Mesendoderm (in vitro differentiated cells): ENCODE measurements at regions not wholly inside any gene's neighbourhood (a gene's known extent, or its start where the extent isn't known, plus 50 kb on each side); places are given as distances from the start of the nearest gene placed in this dataset.

Source experiments
- DNase-seq: peaks from one replicate; pipeline ENCODE4 v3.0.0; 2013
- H2AK5ac ChIP-seq: 2 replicates; pipeline ENCODE4 v1.6.1; 2013; ENCODE audit warnings: low read length, inconsistent platforms
- H2BK120ac ChIP-seq: 2 replicates; pipeline ENCODE4 v1.6.1; 2013; ENCODE audit warnings: low read depth, mild to moderate bottlenecking, low read length, moderate library complexity, mixed read lengths
- H2BK15ac ChIP-seq: replicated peaks from 2 replicates; pipeline ENCODE4 v1.6.1; 2013; ENCODE audit warnings: low read depth, mild to moderate bottlenecking, moderate library complexity
- H2BK5ac ChIP-seq: 2 replicates; pipeline ENCODE4 v1.6.1; 2013; ENCODE audit warnings: low read length, inconsistent platforms
- H3K18ac ChIP-seq: 2 replicates; pipeline ENCODE4 v1.6.1; 2013; ENCODE audit warnings: mild to moderate bottlenecking, low read length, mixed read lengths
- H3K23ac ChIP-seq: one replicate; pipeline ENCODE4 v1.6.1; 2013; ENCODE audit warnings: low read length
- H3K27ac ChIP-seq: 2 replicates; pipeline ENCODE4 v1.5.1; 2013; ENCODE audit warnings: low read depth, mild to moderate bottlenecking, inconsistent platforms, low read length, moderate library complexity
- H3K27me3 ChIP-seq: 2 replicates; pipeline ENCODE4 v1.6.1; 2013; ENCODE audit warnings: low read length, control low read depth, mild to moderate bottlenecking, inconsistent platforms; ENCODE audit not compliant: insufficient read depth, poor library complexity
- H3K36me3 ChIP-seq: 2 replicates; pipeline ENCODE4 v1.6.1; 2013; ENCODE audit warnings: low read length, inconsistent platforms; ENCODE audit not compliant: control insufficient read depth, insufficient read depth
- H3K4ac ChIP-seq: one replicate; pipeline ENCODE4 v1.6.1; 2013; ENCODE audit warnings: low read depth, mild to moderate bottlenecking, low read length, moderate library complexity
- H3K4me1 ChIP-seq: 2 replicates; pipeline ENCODE4 v1.6.1; 2013; ENCODE audit warnings: low read depth, low read length, inconsistent platforms; ENCODE audit not compliant: control insufficient read depth
- H3K4me2 ChIP-seq: 2 replicates; pipeline ENCODE4 v1.6.1; 2013; ENCODE audit warnings: low read length
- H3K4me3 ChIP-seq: 2 replicates; pipeline ENCODE4 v1.5.1; 2013; ENCODE audit warnings: mild to moderate bottlenecking, low read length
- H3K56ac ChIP-seq: one replicate; pipeline ENCODE4 v1.6.1; 2013; ENCODE audit warnings: low read length
- H3K79me1 ChIP-seq: 2 replicates; pipeline ENCODE4 v1.6.1; 2013; ENCODE audit warnings: low read length, inconsistent platforms
- H3K79me2 ChIP-seq: 2 replicates; pipeline ENCODE4 v1.6.1; 2013; ENCODE audit warnings: mild to moderate bottlenecking, low read length; ENCODE audit not compliant: control insufficient read depth, insufficient read depth
- H3K9ac ChIP-seq: 2 replicates; pipeline ENCODE4 v1.6.1; 2013; ENCODE audit warnings: low read length, inconsistent platforms
- H4K5ac ChIP-seq: one replicate; pipeline ENCODE4 v1.6.1; 2013; ENCODE audit warnings: low read length
- H4K8ac ChIP-seq: one replicate; pipeline ENCODE4 v1.6.1; 2013; ENCODE audit warnings: low read depth, mild to moderate bottlenecking, control low read depth, low read length, moderate library complexity
- WGBS: extraction: QIAGEN DNeasy Blood & Tissue Kit; methylation state at CpG from one replicate; pipeline ENCODE4 v1.1.7; 2013; ENCODE audit warnings: low lambda C conversion rate, missing lambda C conversion rate; ENCODE audit not compliant: insufficient coverage; ENCODE audit errors: extremely low coverage; 5-methylcytosine and 5-hydroxymethylcytosine counted together

GRCh38 chr7:82701949-82702348 is 258.4 kb upstream of the CACNA2D1 start:
- Histone ChIP-seq H3K18ac (no peak overlapping the region), H3K27me3 (no peaks in the 10 kb centered on the region), H3K79me1 (no peaks in the 10 kb centered on the region), H3K23ac (no peak overlapping the region), H3K56ac (no peak overlapping the region), H3K4me3 (no peak overlapping the region), H4K5ac (no peak overlapping the region), H3K4me2 (no peak overlapping the region), H2BK15ac (no peak overlapping the region), H4K8ac (no peak overlapping the region), H3K9ac (no peak overlapping the region), H3K4me1 (peaks cover 1% of the 10 kb centered on the region), H2BK120ac (no peak overlapping the region), H2AK5ac (no peak overlapping the region), H3K79me2 (no peaks in the 10 kb centered on the region), H3K27ac (no peak overlapping the region), H2BK5ac (no peak overlapping the region), H3K36me3 (no peaks in the 10 kb centered on the region), H3K4ac (no peak overlapping the region)
- no CpG with 5 or more reads among the region's 1 CpG for WGBS
- no peak for DNase-seq

- H4K5ac ChIP-seq: no peak overlapping the region
- H3K9ac ChIP-seq: no peak overlapping the region
- no CpG with 5 or more reads among the region's 2 CpGs for WGBS
- no peak for DNase-seq
- H3K4me3 ChIP-seq: no peak overlapping the region
- no peak overlapping the region for H3K23ac ChIP-seq
- H3K79me1 ChIP-seq: no peaks in the 10 kb centered on the region
- no peaks in the 10 kb centered on the region for H3K79me2 ChIP-seq
- H4K8ac ChIP-seq: no peak overlapping the region
- H2BK120ac ChIP-seq: no peak overlapping the region
- H2BK5ac ChIP-seq: no peak overlapping the region
- no peak overlapping the region for H3K56ac ChIP-seq
- no peaks in the 10 kb centered on the region for H3K27me3 ChIP-seq
- H3K4me1 ChIP-seq: peaks cover 2% of the 10 kb centered on the region
- no peak overlapping the region for H2AK5ac ChIP-seq
- no peak overlapping the region for H3K4me2 ChIP-seq
- H3K36me3 ChIP-seq: no peaks in the 10 kb centered on the region
- H2BK15ac ChIP-seq: no peak overlapping the region
- no peak overlapping the region for H3K18ac ChIP-seq
- H3K4ac ChIP-seq: no peak overlapping the region
- no peak overlapping the region for H3K27ac ChIP-seq
Measured at GRCh38 chr7:82700741-82701140, 257.2 kb upstream of the CACNA2D1 start.

- Histone ChIP-seq H4K8ac (no peak overlapping the region), H3K27ac (no peak overlapping the region), H3K36me3 (no peaks in the 10 kb centered on the region), H3K27me3 (no peaks in the 10 kb centered on the region), H3K4me3 (no peak overlapping the region), H3K23ac (no peak overlapping the region), H3K4me1 (peaks cover 2% of the 10 kb centered on the region), H3K56ac (no peak overlapping the region), H4K5ac (no peak overlapping the region), H3K18ac (no peak overlapping the region), H3K4me2 (no peak overlapping the region), H3K79me2 (no peaks in the 10 kb centered on the region), H3K4ac (no peak overlapping the region), H2BK15ac (no peak overlapping the region), H2AK5ac (no peak overlapping the region), H2BK5ac (no peak overlapping the region), H3K79me1 (no peaks in the 10 kb centered on the region), H3K9ac (no peak overlapping the region), H2BK120ac (no peak overlapping the region)
- DNase-seq: peak; percentile 79
- no CpG with 5 or more reads among the region's 3 CpGs for WGBS
Measured at GRCh38 chr7:82699773-82700186, 256.2 kb upstream of the CACNA2D1 start.

GRCh38 chr7:82697897-82698296 is 254.3 kb upstream of the CACNA2D1 start:
- H3K56ac ChIP-seq: no peak overlapping the region
- H3K4ac ChIP-seq: no peak overlapping the region
- H2AK5ac ChIP-seq: no peak overlapping the region
- no peak overlapping the region for H3K23ac ChIP-seq
- H3K27me3 ChIP-seq: no peaks in the 10 kb centered on the region
- peaks cover 2% of the 10 kb centered on the region for H3K4me1 ChIP-seq
- no peak overlapping the region for H3K18ac ChIP-seq
- H2BK5ac ChIP-seq: no peak overlapping the region
- H3K27ac ChIP-seq: no peak overlapping the region
- H3K79me1 ChIP-seq: no peaks in the 10 kb centered on the region
- H3K4me3 ChIP-seq: no peak overlapping the region
- H2BK15ac ChIP-seq: no peak overlapping the region
- H3K36me3 ChIP-seq: no peaks in the 10 kb centered on the region
- no peak overlapping the region for H4K8ac ChIP-seq
- no CpG with 5 or more reads among the region's 3 CpGs for WGBS
- H3K79me2 ChIP-seq: no peaks in the 10 kb centered on the region
- H3K4me2 ChIP-seq: no peak overlapping the region
- DNase-seq: no peak
- no peak overlapping the region for H4K5ac ChIP-seq
- H2BK120ac ChIP-seq: no peak overlapping the region
- no peak overlapping the region for H3K9ac ChIP-seq

GRCh38 chr7:82696631-82697030 is 253.1 kb upstream of the CACNA2D1 start:
- no CpG with 5 or more reads among the region's 3 CpGs for WGBS
- Histone ChIP-seq H3K18ac (no peak overlapping the region), H3K56ac (no peak overlapping the region), H3K4me1 (peaks cover 2% of the 10 kb centered on the region), H3K79me1 (no peaks in the 10 kb centered on the region), H3K79me2 (no peaks in the 10 kb centered on the region), H3K27ac (no peak overlapping the region), H3K9ac (no peak overlapping the region), H4K8ac (no peak overlapping the region), H2BK5ac (no peak overlapping the region), H3K36me3 (no peaks in the 10 kb centered on the region), H2BK120ac (no peak overlapping the region), H4K5ac (no peak overlapping the region), H2AK5ac (no peak overlapping the region), H2BK15ac (no peak overlapping the region), H3K4me2 (no peak overlapping the region), H3K4me3 (no peak overlapping the region), H3K23ac (no peak overlapping the region), H3K4ac (no peak overlapping the region), H3K27me3 (no peaks in the 10 kb centered on the region)
- DNase-seq: peak; percentile 77

GRCh38 chr7:82694022-82694421 is 250.4 kb upstream of the CACNA2D1 start:
- Histone ChIP-seq H3K4me3 (no peak overlapping the region), H2BK15ac (no peak overlapping the region), H4K8ac (no peak overlapping the region), H3K18ac (no peak overlapping the region), H3K4ac (no peak overlapping the region), H2BK120ac (no peak overlapping the region), H3K4me2 (no peak overlapping the region), H3K36me3 (no peaks in the 10 kb centered on the region), H4K5ac (no peak overlapping the region), H3K9ac (no peak overlapping the region), H3K27me3 (no peaks in the 10 kb centered on the region), H3K4me1 (peaks cover 2% of the 10 kb centered on the region), H3K23ac (no peak overlapping the region), H3K79me1 (no peaks in the 10 kb centered on the region), H3K79me2 (no peaks in the 10 kb centered on the region), H3K27ac (no peak overlapping the region), H3K56ac (no peak overlapping the region), H2AK5ac (no peak overlapping the region), H2BK5ac (no peak overlapping the region)
- peak; percentile 63 for DNase-seq
- 100% methylated on average over 1 of the region's 5 CpGs for WGBS
